ENCODE measurements at regions not wholly inside any gene's neighbourhood (a gene's known extent, or its start where the extent isn't known, plus 50 kb on each side); places are given as distances from the start of the nearest gene placed in this dataset.

DNA sequence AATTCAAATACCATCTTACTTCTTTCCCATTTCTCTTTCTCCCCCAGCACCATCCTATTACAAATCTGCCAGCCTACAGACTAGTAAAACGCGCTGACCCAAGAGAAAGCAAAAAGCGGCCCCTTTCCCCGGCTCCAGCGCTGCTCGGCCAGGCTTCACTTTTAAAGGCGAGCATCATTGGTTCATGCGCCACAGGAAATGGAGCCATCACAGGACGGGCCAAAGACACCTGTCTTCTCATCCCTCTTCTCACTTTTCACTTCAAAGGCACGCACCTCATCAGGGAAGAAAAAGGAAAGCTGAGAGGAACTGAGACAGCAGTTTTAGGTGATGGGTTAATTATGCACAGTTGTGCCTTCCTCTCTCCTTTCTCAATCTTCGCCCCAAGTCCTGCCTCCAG, 664.2 kb upstream of the USP24 start:
- TF ChIP-seq CTCF (IDR thresholded peaks at IDR 0.05) = no peak
- TF ChIP-seq POLR2A (IDR thresholded peaks at IDR 0.05) = no peak

All from lower leg skin (tissue), 3 donors.